HL-60 (cell line): ENCODE measurements at regions not wholly inside any gene's neighbourhood (a gene's known extent, or its start where the extent isn't known, plus 50 kb on each side); places are given as distances from the start of the nearest gene placed in this dataset.

ENCODE experiments used
- DNase-seq, 2 experiments: peaks; one replicate each; pipeline ENCODE4 v3.0.0-alpha.2; 2010 to 2020; ENCODE audit warnings: low read depth in 1 of 2, low spot score in 1 of 2
- H3K27ac ChIP-seq: fragments of 250-450 bp; sonication (Bioruptor Pico); replicated peaks from 2 replicates; pipeline ENCODE4 v1.5.1; 2020; ENCODE audit warnings: mild to moderate bottlenecking, moderate library complexity
- H3K27me3 ChIP-seq: fragments of 250-450 bp; sonication (Bioruptor Pico); 2 replicates; pipeline ENCODE4 v1.5.1; 2021; ENCODE audit warnings: mild to moderate bottlenecking, moderate library complexity; ENCODE audit not compliant: insufficient read depth, poor library complexity, severe bottlenecking
- H3K4me3 ChIP-seq: replicated peaks from 2 replicates; pipeline ENCODE4 v1.5.1; 2011; ENCODE audit warnings: mild to moderate bottlenecking, control low read depth, low read length; ENCODE audit not compliant: insufficient read depth
- GABPA ChIP-seq: IDR thresholded peaks from 2 replicates; pipeline ENCODE4 v1.6.1; 2012; ENCODE audit warnings: low read depth
- POLR2AphosphoS5 ChIP-seq: IDR thresholded peaks from 2 replicates; pipeline ENCODE4 v1.6.1; 2012; ENCODE audit warnings: low read depth
- SPI1 ChIP-seq: IDR thresholded peaks from 2 replicates; pipeline ENCODE4 v1.6.1; 2012; ENCODE audit warnings: low read depth, mild to moderate bottlenecking, borderline replicate concordance
- TF ChIP-seq, protein P1 (sequence below): IDR thresholded peaks from 2 replicates; pipeline ENCODE4 v1.6.1; 2012; ENCODE audit warnings: low read depth; ENCODE audit not compliant: insufficient replicate concordance
- TF ChIP-seq, protein P2 (sequence below): IDR thresholded peaks from one replicate; pipeline ENCODE4 v1.5.1; 2011; ENCODE audit warnings: low read length, control low read depth, inconsistent platforms; ENCODE audit not compliant: insufficient read depth

DNA sequence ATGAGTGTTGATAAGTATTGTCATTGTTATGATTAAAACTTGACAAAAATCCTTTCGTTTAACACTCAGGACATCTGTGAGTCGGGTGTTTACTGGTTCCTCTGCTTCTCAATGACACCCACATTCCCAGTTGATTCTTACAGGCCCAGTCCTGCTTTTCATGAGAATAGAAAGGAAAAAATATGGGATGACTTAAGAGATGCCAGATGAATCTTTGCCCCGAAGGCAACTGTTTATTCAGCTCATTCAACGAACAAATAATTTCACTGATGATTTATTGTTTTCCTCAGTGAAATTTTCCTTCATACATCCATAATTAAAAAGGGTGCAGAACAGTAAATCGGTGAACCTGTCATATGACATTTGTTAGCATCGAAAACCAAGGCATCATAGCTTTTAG is 452.4 kb upstream of the WWC1 start:
- no peaks in the 10 kb centered on the region for H3K27me3 ChIP-seq
- DNase-seq, result no peak
- no peak overlapping the region for H3K27ac ChIP-seq

GRCh38 chr5:167840527-167841130 is 450.8 kb upstream of the WWC1 start:
- H3K27me3 ChIP-seq, result no peaks in the 10 kb centered on the region
- H3K4me3 ChIP-seq, result no peak overlapping the region
- TF ChIP-seq GABPA, result no peak
- no peak for TF ChIP-seq POLR2AphosphoS5
- TF ChIP-seq, protein P1, sequence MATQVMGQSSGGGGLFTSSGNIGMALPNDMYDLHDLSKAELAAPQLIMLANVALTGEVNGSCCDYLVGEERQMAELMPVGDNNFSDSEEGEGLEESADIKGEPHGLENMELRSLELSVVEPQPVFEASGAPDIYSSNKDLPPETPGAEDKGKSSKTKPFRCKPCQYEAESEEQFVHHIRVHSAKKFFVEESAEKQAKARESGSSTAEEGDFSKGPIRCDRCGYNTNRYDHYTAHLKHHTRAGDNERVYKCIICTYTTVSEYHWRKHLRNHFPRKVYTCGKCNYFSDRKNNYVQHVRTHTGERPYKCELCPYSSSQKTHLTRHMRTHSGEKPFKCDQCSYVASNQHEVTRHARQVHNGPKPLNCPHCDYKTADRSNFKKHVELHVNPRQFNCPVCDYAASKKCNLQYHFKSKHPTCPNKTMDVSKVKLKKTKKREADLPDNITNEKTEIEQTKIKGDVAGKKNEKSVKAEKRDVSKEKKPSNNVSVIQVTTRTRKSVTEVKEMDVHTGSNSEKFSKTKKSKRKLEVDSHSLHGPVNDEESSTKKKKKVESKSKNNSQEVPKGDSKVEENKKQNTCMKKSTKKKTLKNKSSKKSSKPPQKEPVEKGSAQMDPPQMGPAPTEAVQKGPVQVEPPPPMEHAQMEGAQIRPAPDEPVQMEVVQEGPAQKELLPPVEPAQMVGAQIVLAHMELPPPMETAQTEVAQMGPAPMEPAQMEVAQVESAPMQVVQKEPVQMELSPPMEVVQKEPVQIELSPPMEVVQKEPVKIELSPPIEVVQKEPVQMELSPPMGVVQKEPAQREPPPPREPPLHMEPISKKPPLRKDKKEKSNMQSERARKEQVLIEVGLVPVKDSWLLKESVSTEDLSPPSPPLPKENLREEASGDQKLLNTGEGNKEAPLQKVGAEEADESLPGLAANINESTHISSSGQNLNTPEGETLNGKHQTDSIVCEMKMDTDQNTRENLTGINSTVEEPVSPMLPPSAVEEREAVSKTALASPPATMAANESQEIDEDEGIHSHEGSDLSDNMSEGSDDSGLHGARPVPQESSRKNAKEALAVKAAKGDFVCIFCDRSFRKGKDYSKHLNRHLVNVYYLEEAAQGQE, result no peak
- TF ChIP-seq, protein P2, sequence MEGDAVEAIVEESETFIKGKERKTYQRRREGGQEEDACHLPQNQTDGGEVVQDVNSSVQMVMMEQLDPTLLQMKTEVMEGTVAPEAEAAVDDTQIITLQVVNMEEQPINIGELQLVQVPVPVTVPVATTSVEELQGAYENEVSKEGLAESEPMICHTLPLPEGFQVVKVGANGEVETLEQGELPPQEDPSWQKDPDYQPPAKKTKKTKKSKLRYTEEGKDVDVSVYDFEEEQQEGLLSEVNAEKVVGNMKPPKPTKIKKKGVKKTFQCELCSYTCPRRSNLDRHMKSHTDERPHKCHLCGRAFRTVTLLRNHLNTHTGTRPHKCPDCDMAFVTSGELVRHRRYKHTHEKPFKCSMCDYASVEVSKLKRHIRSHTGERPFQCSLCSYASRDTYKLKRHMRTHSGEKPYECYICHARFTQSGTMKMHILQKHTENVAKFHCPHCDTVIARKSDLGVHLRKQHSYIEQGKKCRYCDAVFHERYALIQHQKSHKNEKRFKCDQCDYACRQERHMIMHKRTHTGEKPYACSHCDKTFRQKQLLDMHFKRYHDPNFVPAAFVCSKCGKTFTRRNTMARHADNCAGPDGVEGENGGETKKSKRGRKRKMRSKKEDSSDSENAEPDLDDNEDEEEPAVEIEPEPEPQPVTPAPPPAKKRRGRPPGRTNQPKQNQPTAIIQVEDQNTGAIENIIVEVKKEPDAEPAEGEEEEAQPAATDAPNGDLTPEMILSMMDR, result no peak
- no peak for TF ChIP-seq SPI1
- DNase-seq, result no peak
- H3K27ac ChIP-seq, result no peak overlapping the region

More for the DNA sequence above, 452.4 kb upstream of the WWC1 start:
- TF ChIP-seq POLR2AphosphoS5 (no peak), SPI1 (no peak), GABPA (no peak)
- TF ChIP-seq, protein P1, result no peak
- TF ChIP-seq, protein P2, result no peak
- no peak overlapping the region for H3K4me3 ChIP-seq

GRCh38 chr5:167843881-167844572 is 447.4 kb upstream of the WWC1 start:
- Histone ChIP-seq H3K27ac (no peak overlapping the region), H3K4me3 (no peak overlapping the region), H3K27me3 (no peaks in the 10 kb centered on the region)
- TF ChIP-seq POLR2AphosphoS5 (no peak), SPI1 (no peak), GABPA (no peak)
- TF ChIP-seq, protein P2, result no peak
- TF ChIP-seq, protein P1, result no peak
- DNase-seq, result no peak
